IPS-18c (cell line): ENCODE measurements at regions not wholly inside any gene's neighbourhood (a gene's known extent, or its start where the extent isn't known, plus 50 kb on each side); places are given as distances from the start of the nearest gene placed in this dataset.

Source experiments
- H3K4me3 ChIP-seq: 2 replicates; pipeline ENCODE4 v1.7.0; 2013; ENCODE audit warnings: low read depth, mild to moderate bottlenecking, low read length, moderate library complexity; ENCODE audit not compliant: insufficient read depth
- H3K9me3 ChIP-seq: one replicate; pipeline ENCODE4 v1.6.1; 2013; ENCODE audit warnings: mild to moderate bottlenecking, low read length, moderate library complexity; ENCODE audit not compliant: control insufficient read depth, insufficient read depth

GRCh38 chr9:38227061-38227540, 158.1 kb upstream of the SHB start:
- H3K9me3 ChIP-seq = no peaks in the 10 kb centered on the region
- peak overlapping the region; percentile 2; the same call in 1 of the 2 replicates for H3K4me3 ChIP-seq

- Histone ChIP-seq H3K9me3 (no peaks in the 10 kb centered on the region), H3K4me3 (no peak overlapping the region)
These were observed 157.5 kb upstream of the SHB start for GRCh38 chr9:38226491-38226951.

- H3K9me3 ChIP-seq = no peaks in the 10 kb centered on the region
- H3K4me3 ChIP-seq = no peak overlapping the region
These were observed 155.9 kb upstream of the SHB start for GRCh38 chr9:38224941-38225340.

GRCh38 chr9:38216572-38216971, 147.5 kb upstream of the SHB start:
- no peaks in the 10 kb centered on the region for H3K9me3 ChIP-seq
- H3K4me3 ChIP-seq = no peak overlapping the region

GRCh38 chr9:38215465-38215864, 146.4 kb upstream of the SHB start:
- H3K4me3 ChIP-seq = no peak overlapping the region

GRCh38 chr9:38214432-38214831, 145.4 kb upstream of the SHB start:
- Histone ChIP-seq H3K9me3 (peaks cover 2% of the 10 kb centered on the region), H3K4me3 (no peak overlapping the region; the same call in 1 of the 2 replicates)

More at GRCh38 chr9:38215465-38215864, 146.4 kb upstream of the SHB start:
- H3K9me3 ChIP-seq = peaks cover 2% of the 10 kb centered on the region

GRCh38 chr9:38213631-38214299, 144.7 kb upstream of the SHB start:
- peaks cover 2% of the 10 kb centered on the region for H3K9me3 ChIP-seq
- H3K4me3 ChIP-seq = no peak overlapping the region

- Histone ChIP-seq H3K4me3 (no peak overlapping the region), H3K9me3 (peaks cover 2% of the 10 kb centered on the region)
These were observed 143.0 kb upstream of the SHB start for GRCh38 chr9:38212016-38212415.

GRCh38 chr9:38211002-38211401, 142.0 kb upstream of the SHB start:
- Histone ChIP-seq H3K9me3 (peaks cover 2% of the 10 kb centered on the region), H3K4me3 (no peak overlapping the region)

GRCh38 chr9:38208206-38208901, 139.3 kb upstream of the SHB start:
- Histone ChIP-seq H3K4me3 (no peak overlapping the region), H3K9me3 (peaks cover 2% of the 10 kb centered on the region)

GRCh38 chr9:38207247-38207778, 138.3 kb upstream of the SHB start:
- H3K9me3 ChIP-seq = peaks cover 2% of the 10 kb centered on the region
- no peak overlapping the region for H3K4me3 ChIP-seq

- Histone ChIP-seq H3K9me3 (peaks cover 2% of the 10 kb centered on the region), H3K4me3 (no peak overlapping the region)
These were observed 136.3 kb upstream of the SHB start for GRCh38 chr9:38205279-38205678.

- Histone ChIP-seq H3K4me3 (no peak overlapping the region), H3K9me3 (peaks cover 2% of the 10 kb centered on the region)
These were observed 133.4 kb upstream of the SHB start for GRCh38 chr9:38202336-38202938.

GRCh38 chr9:38201844-38202243, 132.8 kb upstream of the SHB start:
- peaks cover 2% of the 10 kb centered on the region for H3K9me3 ChIP-seq
- no peak overlapping the region for H3K4me3 ChIP-seq

- no peak overlapping the region for H3K4me3 ChIP-seq
- peaks cover 2% of the 10 kb centered on the region for H3K9me3 ChIP-seq
These were observed 131.4 kb upstream of the SHB start for GRCh38 chr9:38200431-38200830.

- Histone ChIP-seq H3K4me3 (no peak overlapping the region), H3K9me3 (peaks cover 2% of the 10 kb centered on the region)
These were observed 129.1 kb upstream of the SHB start for GRCh38 chr9:38198140-38198539.

GRCh38 chr9:38196714-38197113, 127.7 kb upstream of the SHB start:
- peaks cover 2% of the 10 kb centered on the region for H3K9me3 ChIP-seq
- no peak overlapping the region for H3K4me3 ChIP-seq

GRCh38 chr9:38195737-38196161, 126.7 kb upstream of the SHB start:
- Histone ChIP-seq H3K9me3 (no peaks in the 10 kb centered on the region), H3K4me3 (no peak overlapping the region)
